Stomach (tissue), 8 donors: ENCODE measurements at regions not wholly inside any gene's neighbourhood (a gene's known extent, or its start where the extent isn't known, plus 50 kb on each side); places are given as distances from the start of the nearest gene placed in this dataset.

ENCODE experiments used
- DNase-seq, 2 donors: peaks; one replicate each; pipeline versions ENCODE4 v3.0.0 to v3.0.0-alpha.2; 2013 to 2019
- H3K27ac ChIP-seq, 5 donors: fragments of 200-600 bp in 4 of 5; sonication (generic) in 4 of 5; one replicate each; pipeline ENCODE4 v1.5.1; 2013 to 2019; ENCODE audit warnings: mild to moderate bottlenecking in 1 of 5, moderate library complexity in 1 of 5
- H3K27me3 ChIP-seq, 3 donors: fragments of 200-600 bp; sonication (generic); one replicate each; pipeline ENCODE4 v1.5.1; 2017 to 2019; ENCODE audit warnings: mixed run types in 1 of 3
- H3K36me3 ChIP-seq, 4 donors: fragments of 200-600 bp; sonication (generic); 1 replicate in 3 of 4; 2 replicates in 1 of 4; pipeline ENCODE4 v1.5.1; 2016 to 2019
- H3K4me1 ChIP-seq, 4 donors: fragments of 200-600 bp; sonication (generic); one replicate each; pipeline ENCODE4 v1.5.1; 2016 to 2019
- H3K4me3 ChIP-seq, 4 donors: fragments of 200-600 bp; sonication (generic) in 3 of 4; one replicate each; pipeline ENCODE4 v1.5.1; 2016 to 2019; ENCODE audit warnings: mild to moderate bottlenecking in 1 of 4
- H3K9me3 ChIP-seq, 4 donors: fragments of 200-600 bp; sonication (generic); one replicate each; pipeline ENCODE4 v1.5.1; 2016 to 2019
- EP300 ChIP-seq: sonication (generic); formaldehyde crosslinking; IDR thresholded peaks from one replicate; pipeline ENCODE4 v1.6.1; 2017; ENCODE audit warnings: antibody characterized with exemption
- POLR2A ChIP-seq, 4 donors: fragments of 450-650 bp; IDR thresholded peaks; one replicate each; pipeline ENCODE4 v1.6.1; 2016; ENCODE audit warnings: antibody characterized with exemption in 4 of 4, control low read depth in 2 of 4, mild to moderate bottlenecking in 1 of 4, moderate library complexity in 1 of 4
- POLR2AphosphoS5 ChIP-seq, 3 donors: sonication (generic); formaldehyde crosslinking; IDR thresholded peaks; one replicate each; pipeline ENCODE4 v1.6.1; 2016; ENCODE audit warnings: antibody characterized with exemption in 3 of 3
- WGBS, 5 donors: extraction: QIAGEN DNeasy Blood & Tissue Kit in 3 of 5; methylation state at CpG; one replicate each; pipeline versions ENCODE4 v1.1.5 to v1.1.7; 2013 to 2018; 5-methylcytosine and 5-hydroxymethylcytosine counted together
- intact Hi-C: fragments of 100-400 bp; cut with DNase I; formaldehyde crosslinking; loops from one replicate; pipeline ENCODE4 v1.15.1; 2023; ENCODE audit warnings: low total_unique reads
- TF ChIP-seq, protein P1 (sequence below), 7 experiments: fragments of 450-650 bp in 4 of 7; fragments of 200-600 bp in 3 of 7; sonication (generic) in 3 of 7; IDR thresholded peaks; one replicate each; pipeline ENCODE4 v1.5.1; 2016 to 2019; ENCODE audit warnings: antibody characterized with exemption in 7 of 7, control low read depth in 2 of 7, mild to moderate bottlenecking in 1 of 7
- donor health status: healthy with polysubstance abuse.
- donor health status: Bipolar disorder and iron deficiency.
- donor health status: healthy.

GRCh38 chr15:61798631-61799030 lies 261.6 kb downstream of the VPS13C start:
- Histone ChIP-seq H3K27ac (no peak overlapping the region), H3K9me3 (peaks cover 0 to 7% (median 3%) of the 10 kb centered on the region in 4 donors), H3K36me3 (no peaks in the 10 kb centered on the region), H3K4me3 (no peak overlapping the region), H3K4me1 (no peaks in the 10 kb centered on the region), H3K27me3 (peaks cover 0 to 6% (median 0%) of the 10 kb centered on the region in 3 donors)
- intact Hi-C loops: no loop called here
- 66 to 77% (median 72%) methylated on average over 9 of the region's 9 CpGs for WGBS, 5 donors
- TF ChIP-seq POLR2A (IDR thresholded peaks at IDR 0.05) (no peak), POLR2AphosphoS5 (IDR thresholded peaks at IDR 0.05) (no peak), EP300 (no peak)
- TF ChIP-seq, protein P1, sequence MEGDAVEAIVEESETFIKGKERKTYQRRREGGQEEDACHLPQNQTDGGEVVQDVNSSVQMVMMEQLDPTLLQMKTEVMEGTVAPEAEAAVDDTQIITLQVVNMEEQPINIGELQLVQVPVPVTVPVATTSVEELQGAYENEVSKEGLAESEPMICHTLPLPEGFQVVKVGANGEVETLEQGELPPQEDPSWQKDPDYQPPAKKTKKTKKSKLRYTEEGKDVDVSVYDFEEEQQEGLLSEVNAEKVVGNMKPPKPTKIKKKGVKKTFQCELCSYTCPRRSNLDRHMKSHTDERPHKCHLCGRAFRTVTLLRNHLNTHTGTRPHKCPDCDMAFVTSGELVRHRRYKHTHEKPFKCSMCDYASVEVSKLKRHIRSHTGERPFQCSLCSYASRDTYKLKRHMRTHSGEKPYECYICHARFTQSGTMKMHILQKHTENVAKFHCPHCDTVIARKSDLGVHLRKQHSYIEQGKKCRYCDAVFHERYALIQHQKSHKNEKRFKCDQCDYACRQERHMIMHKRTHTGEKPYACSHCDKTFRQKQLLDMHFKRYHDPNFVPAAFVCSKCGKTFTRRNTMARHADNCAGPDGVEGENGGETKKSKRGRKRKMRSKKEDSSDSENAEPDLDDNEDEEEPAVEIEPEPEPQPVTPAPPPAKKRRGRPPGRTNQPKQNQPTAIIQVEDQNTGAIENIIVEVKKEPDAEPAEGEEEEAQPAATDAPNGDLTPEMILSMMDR (IDR thresholded peaks at IDR 0.05): no peak
- no peak for DNase-seq

DNA sequence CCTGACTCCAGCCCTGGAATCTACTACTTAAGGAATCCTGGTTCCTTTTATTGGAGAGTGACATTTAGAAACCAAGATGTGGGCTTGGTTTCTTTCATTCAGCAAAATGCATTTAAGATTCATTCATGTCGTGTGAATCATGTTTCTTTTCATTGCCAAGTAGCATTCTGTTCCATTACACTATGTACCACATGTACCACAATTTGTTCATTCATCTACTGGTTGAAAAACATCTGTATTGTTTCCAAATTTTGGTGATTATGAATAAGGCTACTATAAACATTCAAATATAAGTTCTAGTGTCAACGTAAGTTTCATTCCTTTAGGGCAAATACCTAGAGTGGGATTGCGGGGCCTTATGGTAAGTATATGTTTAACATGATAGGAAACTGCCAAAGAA lies 264.2 kb downstream of the VPS13C start:
- H3K27ac ChIP-seq: no peak overlapping the region
- peaks cover 0 to 10% (median 6%) of the 10 kb centered on the region in 4 donors for H3K9me3 ChIP-seq
- H3K36me3 ChIP-seq: no peaks in the 10 kb centered on the region
- no peaks in the 10 kb centered on the region for H3K4me1 ChIP-seq
- H3K27me3 ChIP-seq: peaks cover 0 to 12% (median 3%) of the 10 kb centered on the region in 3 donors
- WGBS, 5 donors: 66 to 80% (median 69%) methylated on average over 3 of the region's 3 CpGs
- intact Hi-C loops: no loop called here
- no peak overlapping the region for H3K4me3 ChIP-seq
- DNase-seq: no peak
- TF ChIP-seq, protein P1 (IDR thresholded peaks at IDR 0.05): no peak
- TF ChIP-seq EP300: no peak
- no peak for TF ChIP-seq POLR2AphosphoS5 (IDR thresholded peaks at IDR 0.05)
- TF ChIP-seq POLR2A (IDR thresholded peaks at IDR 0.05): no peak

DNA sequence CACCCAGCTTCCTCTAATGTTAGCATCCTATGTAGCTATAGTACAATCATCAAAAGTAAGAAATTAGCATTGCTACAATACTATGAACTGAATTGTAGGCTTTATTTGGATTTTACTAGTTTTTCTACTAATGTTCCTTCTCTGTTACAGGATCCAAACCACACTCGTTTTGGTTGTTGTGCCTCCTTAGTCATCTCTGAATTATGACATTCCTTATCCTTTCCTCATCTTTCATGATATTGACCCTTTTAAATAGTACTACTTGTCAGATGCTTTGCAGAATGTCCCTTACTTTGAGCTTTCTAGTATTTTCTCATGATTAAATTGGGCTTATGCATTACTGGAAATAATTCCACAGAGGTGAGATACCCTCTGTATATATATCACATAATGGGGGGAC lies 265.4 kb downstream of the VPS13C start:
- Histone ChIP-seq H3K27me3 (peaks cover 0 to 5% (median 5%) of the 10 kb centered on the region in 3 donors), H3K36me3 (no peaks in the 10 kb centered on the region), H3K27ac (no peak overlapping the region), H3K4me3 (no peak overlapping the region), H3K9me3 (peaks cover 0 to 10% (median 6%) of the 10 kb centered on the region in 4 donors), H3K4me1 (no peaks in the 10 kb centered on the region)
- WGBS, 5 donors: 24 to 49% (median 38%) methylated on average over 1 of the region's 1 CpG
- no peak for TF ChIP-seq POLR2A (IDR thresholded peaks at IDR 0.05)
- TF ChIP-seq, protein P1 (IDR thresholded peaks at IDR 0.05): no peak
- no peak for TF ChIP-seq POLR2AphosphoS5 (IDR thresholded peaks at IDR 0.05)
- no peak for TF ChIP-seq EP300
- DNase-seq: no peak
- intact Hi-C loops: no loop called here

DNA sequence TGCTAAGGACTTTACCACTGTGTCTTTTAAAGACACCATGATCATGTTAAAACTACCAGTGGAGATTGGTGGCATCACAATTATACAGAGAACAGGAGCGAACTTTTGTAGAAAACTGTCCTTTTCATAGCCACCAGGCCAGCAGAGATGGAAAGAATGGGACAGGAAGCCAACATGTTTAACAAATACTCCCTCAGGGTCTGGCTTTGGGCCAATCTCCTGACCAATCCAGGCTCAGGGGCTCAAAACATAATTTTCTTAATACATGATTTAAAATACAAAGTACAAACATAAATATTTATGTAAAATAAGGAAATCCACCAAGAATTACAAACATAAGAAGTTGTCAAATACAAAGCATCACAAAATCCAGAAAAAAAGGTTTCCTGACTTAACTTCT lies 266.0 kb downstream of the VPS13C start:
- no peak overlapping the region for H3K27ac ChIP-seq
- peaks cover 0 to 5% (median 5%) of the 10 kb centered on the region in 3 donors for H3K27me3 ChIP-seq
- no peak overlapping the region for H3K4me3 ChIP-seq
- no peak for DNase-seq
- no peaks in the 10 kb centered on the region for H3K4me1 ChIP-seq
- intact Hi-C loops: no loop called here
- no peaks in the 10 kb centered on the region for H3K36me3 ChIP-seq
- 52 to 78% (median 62%) methylated on average over 1 of the region's 1 CpG for WGBS, 5 donors
- TF ChIP-seq, protein P1 (IDR thresholded peaks at IDR 0.05): no peak
- TF ChIP-seq POLR2A (IDR thresholded peaks at IDR 0.05) (no peak), EP300 (no peak), POLR2AphosphoS5 (IDR thresholded peaks at IDR 0.05) (no peak)
- peaks cover 0 to 13% (median 10%) of the 10 kb centered on the region in 4 donors for H3K9me3 ChIP-seq
